Psoas muscle (tissue), 7 donors: ENCODE measurements at regions not wholly inside any gene's neighbourhood (a gene's known extent, or its start where the extent isn't known, plus 50 kb on each side); places are given as distances from the start of the nearest gene placed in this dataset.
A peak's percentile ranks its signal among the peaks of the same experiment; 100 is the strongest.

Source experiments
- ATAC-seq, 4 donors: fragments of 200-7000 bp; cut with Tn5 transposase; one replicate each; pipeline ENCODE4 v1.9.1; 2020; ENCODE audit warnings: moderate library complexity in 3 of 4, mild to moderate bottlenecking in 2 of 4
- DNase-seq, 2 donors: peaks; one replicate each; pipeline ENCODE4 v3.0.0-alpha.2; 2020
- H3K27ac ChIP-seq: fragments of 200-600 bp; one replicate; pipeline ENCODE4 v1.8.0; 2022
- H3K27me3 ChIP-seq, 3 donors: fragments of 200-600 bp in 1 of 3; one replicate each; pipeline versions ENCODE4 v1.6.1 to v1.8.0; 2013 to 2022; ENCODE audit warnings: low read length in 2 of 3, mild to moderate bottlenecking in 2 of 3, moderate library complexity in 1 of 3; ENCODE audit not compliant: insufficient read depth in 3 of 3
- H3K36me3 ChIP-seq, 2 donors: fragments of 200-600 bp in 1 of 2; one replicate each; pipeline versions ENCODE4 v1.6.1 to v1.8.0; 2013 to 2022; ENCODE audit warnings: low read depth in 1 of 2, mild to moderate bottlenecking in 1 of 2, moderate library complexity in 1 of 2; ENCODE audit not compliant: insufficient read depth in 1 of 2
- H3K4me1 ChIP-seq: fragments of 200-600 bp; one replicate; pipeline ENCODE4 v1.8.0; 2022
- H3K4me3 ChIP-seq: fragments of 200-600 bp; one replicate; pipeline ENCODE4 v1.8.0; 2022; ENCODE audit warnings: mild to moderate bottlenecking
- H3K9me3 ChIP-seq: fragments of 200-600 bp; one replicate; pipeline ENCODE4 v1.8.0; 2022
- CTCF ChIP-seq: fragments of 200-600 bp; IDR thresholded peaks from one replicate; pipeline ENCODE4 v1.8.0; 2022; ENCODE audit warnings: antibody characterized with exemption
- WGBS, 3 donors: extraction: QIAGEN DNeasy Blood & Tissue Kit; methylation state at CpG; one replicate each; pipeline versions ENCODE4 v1.1.6 to v1.1.7; 2013; 5-methylcytosine and 5-hydroxymethylcytosine counted together
- intact Hi-C, 2 donors: fragments of 100-400 bp; cut with DNase I; formaldehyde crosslinking; loops; one replicate each; pipeline versions ENCODE4 v1.11.0 to v1.14.2; 2022
- donor health status: healthy with polysubstance abuse.
- donor health status: DM: no; HTN: no; CAD: no; lungs with moderate emphysema.
- donor health status: Bipolar disorder and iron deficiency.
- donor health status: healthy.
- donor health status: DM: yes; HTN: yes; CAD: no.
- donor health status: DM: no; HTN: no; CAD: no.
- donor health status: DM: yes; HTN: yes; CAD: no.

GRCh38 chr12:91785655-91786498, 359.8 kb downstream of the BTG1 start:
- Histone ChIP-seq H3K9me3 (no peaks in the 10 kb centered on the region), H3K4me1 (no peaks in the 10 kb centered on the region), H3K36me3 (no peaks in the 10 kb centered on the region), H3K4me3 (no peak overlapping the region), H3K27me3 (no peaks in the 10 kb centered on the region), H3K27ac (no peak overlapping the region)
- DNase-seq (no peak), ATAC-seq (no peak)
- WGBS, 3 donors = 71 to 80% (median 75%) methylated on average over 6 of the region's 6 CpGs
- no peak for TF ChIP-seq CTCF
- intact Hi-C loops = no loop called here

DNA sequence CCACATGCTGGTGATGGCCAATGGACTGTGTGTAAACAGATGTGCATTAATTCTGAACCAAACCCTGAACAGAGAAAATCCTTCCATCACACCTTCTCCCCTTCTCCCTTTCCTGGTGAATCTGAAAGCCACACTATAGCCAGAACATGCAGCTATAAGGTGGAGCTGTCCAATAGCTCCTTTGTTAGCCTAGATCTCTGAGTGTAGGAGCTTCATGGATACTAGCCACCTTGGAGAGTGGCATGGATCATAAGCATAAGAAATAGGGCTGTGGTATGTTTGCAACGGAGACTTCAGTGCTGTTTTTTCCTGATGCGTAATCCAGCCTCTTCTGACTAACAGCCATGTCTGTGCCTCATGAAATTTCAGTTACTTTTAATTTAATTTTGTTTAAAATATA, 364.5 kb downstream of the BTG1 start:
- H3K4me1 ChIP-seq = peaks cover 2% of the 10 kb centered on the region
- WGBS, 3 donors = 73 to 79% (median 74%) methylated on average over 2 of the region's 2 CpGs
- intact Hi-C loops = no loop called here

DNA sequence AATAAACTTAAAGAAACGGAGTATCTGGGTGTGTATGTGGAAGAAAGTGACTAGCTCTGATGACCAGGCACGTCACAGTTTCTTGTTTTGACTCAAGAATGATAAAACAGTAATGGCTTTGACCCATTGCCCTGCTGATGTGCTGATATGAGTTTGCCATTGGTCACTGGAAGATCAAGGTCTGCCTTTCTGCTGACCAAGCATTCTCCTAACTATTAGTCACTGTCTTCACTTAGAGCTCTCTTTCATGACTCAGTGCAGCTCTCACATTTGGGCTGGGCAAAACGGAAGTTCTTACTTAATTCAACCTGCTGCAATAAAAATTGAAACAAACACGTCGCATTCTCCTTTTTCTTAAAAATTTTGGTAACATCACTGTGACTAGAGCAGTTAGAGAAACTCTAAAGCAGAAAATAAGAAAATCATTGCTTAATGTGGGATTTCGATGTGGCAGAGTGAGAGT, 366.7 kb downstream of the BTG1 start:
- H3K4me3 ChIP-seq = no peak overlapping the region
- no peaks in the 10 kb centered on the region for H3K36me3 ChIP-seq
- 59 to 67% (median 60%) methylated on average over 6 of the region's 6 CpGs for WGBS, 3 donors
- H3K9me3 ChIP-seq = no peaks in the 10 kb centered on the region
- TF ChIP-seq CTCF = no peak
- no peaks in the 10 kb centered on the region for H3K27me3 ChIP-seq
- H3K4me1 ChIP-seq = peaks cover 2% of the 10 kb centered on the region
- H3K27ac ChIP-seq = no peak overlapping the region
- ATAC-seq (peak; percentile 79 to 96 (median 84)), DNase-seq (peak in 1 of 2 donors; percentile 7)
- intact Hi-C loops = no loop called here

More for the DNA sequence above, 364.5 kb downstream of the BTG1 start:
- no peaks in the 10 kb centered on the region for H3K9me3 ChIP-seq
- ATAC-seq = no peak
- H3K4me3 ChIP-seq = no peak overlapping the region
- no peak overlapping the region for H3K27ac ChIP-seq
- H3K27me3 ChIP-seq = no peaks in the 10 kb centered on the region
- DNase-seq = no peak
- TF ChIP-seq CTCF = no peak
- no peaks in the 10 kb centered on the region for H3K36me3 ChIP-seq

- no peak overlapping the region for H3K27ac ChIP-seq
- peaks cover 2% of the 10 kb centered on the region for H3K4me1 ChIP-seq
- TF ChIP-seq CTCF = no peak
- DNase-seq = no peak
- no peaks in the 10 kb centered on the region for H3K27me3 ChIP-seq
- intact Hi-C loops = no loop called here
- H3K36me3 ChIP-seq = no peaks in the 10 kb centered on the region
- 44 to 52% (median 44%) methylated on average over 3 of the region's 3 CpGs for WGBS, 3 donors
- ATAC-seq = no peak
- H3K9me3 ChIP-seq = no peaks in the 10 kb centered on the region
- H3K4me3 ChIP-seq = no peak overlapping the region
Measured at GRCh38 chr12:91778091-91778832, 367.4 kb downstream of the BTG1 start.
